Neural progenitor cell (in vitro differentiated cells): ENCODE measurements at regions not wholly inside any gene's neighbourhood (a gene's known extent, or its start where the extent isn't known, plus 50 kb on each side); places are given as distances from the start of the nearest gene placed in this dataset.

Experiments
- CTCF ChIP-seq: fragments of 200-600 bp; sonication (generic); IDR thresholded peaks from 2 replicates; pipeline ENCODE4 v1.5.1; 2017; ENCODE audit warnings: antibody characterized with exemption, mild to moderate bottlenecking
- EZH2 ChIP-seq: fragments of 200-600 bp; sonication (generic); IDR thresholded peaks from 2 replicates; pipeline ENCODE4 v1.6.1; 2017; ENCODE audit warnings: antibody characterized with exemption, mild to moderate bottlenecking, moderate library complexity
- EZH2phosphoT487 ChIP-seq: fragments of 200-600 bp; sonication (generic); IDR thresholded peaks from 2 replicates; pipeline ENCODE4 v1.6.1; 2017; ENCODE audit warnings: antibody characterized with exemption

DNA sequence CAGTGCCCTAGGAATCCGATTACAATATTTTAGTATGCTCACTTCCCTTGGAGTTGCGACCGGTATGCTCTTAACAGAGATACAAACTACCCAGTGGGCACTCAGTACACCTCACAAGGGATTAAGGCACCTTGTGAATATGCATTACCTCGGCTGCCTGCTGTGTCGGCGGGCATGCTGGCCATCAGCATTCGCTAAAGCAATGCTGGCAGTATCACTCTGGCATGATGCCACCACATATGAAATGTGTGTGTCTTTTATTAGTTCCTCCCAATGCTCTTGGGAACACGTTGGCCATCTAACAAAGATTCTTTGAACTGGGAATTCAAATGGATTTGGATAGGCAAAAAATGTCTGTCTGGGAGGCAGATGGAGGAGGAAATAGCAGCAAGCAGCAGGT lies 67.4 kb upstream of the FOXB1 start:
- no peak for TF ChIP-seq CTCF
- TF ChIP-seq EZH2, result no peak
- no peak for TF ChIP-seq EZH2phosphoT487
